NOMO-1 treated with DMSO at 0.1 percent for 48 hours (cell line): ENCODE measurements at regions not wholly inside any gene's neighbourhood (a gene's known extent, or its start where the extent isn't known, plus 50 kb on each side); places are given as distances from the start of the nearest gene placed in this dataset.
"Not testable (repeated sequence)": the region's sequence is repeated elsewhere in the genome, so short reads cannot be mapped to it uniquely, and the experiment has no call there.

Experiments used
- DNase-seq: peaks from one replicate; lab custom pipeline; 2025; ENCODE audit not compliant: unreplicated experiment; lab: John Stamatoyannopoulos, UW

DNA sequence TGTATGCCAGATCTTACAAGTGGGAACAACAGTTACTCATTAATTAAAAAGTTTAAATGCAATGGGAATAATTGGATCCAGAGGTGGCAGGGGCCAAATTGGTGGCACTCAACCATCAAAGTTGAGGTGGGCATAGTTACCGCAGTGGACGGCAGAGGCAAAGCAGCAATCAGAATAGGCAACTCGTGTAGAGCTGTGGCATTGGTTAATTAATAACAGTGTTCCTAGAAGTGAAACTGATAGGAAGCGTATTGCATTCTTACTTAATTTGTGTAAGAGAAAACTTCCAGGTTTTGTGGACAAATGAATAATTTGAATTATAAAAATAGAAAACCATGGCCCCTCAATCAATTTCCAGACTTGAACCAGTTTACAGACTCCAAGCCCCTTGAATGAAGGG lies 1068.2 kb upstream of the ACVR2A start:
- no peak for DNase-seq

DNA sequence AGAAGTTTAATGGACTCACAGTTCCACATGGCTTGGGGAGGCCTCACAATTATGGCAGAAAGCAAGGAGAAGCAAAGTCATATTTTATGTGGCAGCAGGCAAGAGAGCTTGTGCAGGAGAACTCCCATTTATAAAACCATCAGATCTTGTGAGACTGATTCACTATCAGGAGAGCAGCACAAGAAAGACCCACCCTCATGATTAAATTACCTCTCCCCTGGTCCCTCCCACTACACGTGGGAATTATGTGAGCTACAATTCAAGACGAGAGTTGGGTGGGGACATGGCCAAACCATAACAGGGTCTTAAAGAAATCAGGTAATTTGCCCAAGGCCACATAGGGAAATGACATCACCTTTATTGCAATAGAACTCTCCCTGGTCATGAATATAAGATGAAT lies 1073.3 kb upstream of the ACVR2A start:
- no peak for DNase-seq

DNA sequence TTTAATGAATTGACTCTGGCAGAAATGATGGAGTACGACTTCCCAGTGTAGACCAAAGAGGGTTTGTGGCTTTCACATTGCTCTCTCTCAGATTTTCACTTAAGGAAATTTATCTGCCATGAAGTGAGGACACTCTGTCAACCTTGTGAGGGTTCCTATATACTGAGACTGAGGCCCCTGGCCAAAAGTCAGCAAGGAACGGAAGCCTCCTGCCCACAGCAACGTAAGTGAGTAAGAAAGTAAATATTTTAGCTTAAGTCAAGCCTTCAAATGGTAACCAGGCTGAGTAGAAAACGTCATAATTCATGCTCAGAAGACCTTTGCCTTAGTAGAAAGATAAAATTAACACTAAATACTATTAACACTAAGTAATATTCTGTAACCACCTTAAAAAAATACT lies 1080.5 kb upstream of the ACVR2A start:
- DNase-seq: no peak

DNA sequence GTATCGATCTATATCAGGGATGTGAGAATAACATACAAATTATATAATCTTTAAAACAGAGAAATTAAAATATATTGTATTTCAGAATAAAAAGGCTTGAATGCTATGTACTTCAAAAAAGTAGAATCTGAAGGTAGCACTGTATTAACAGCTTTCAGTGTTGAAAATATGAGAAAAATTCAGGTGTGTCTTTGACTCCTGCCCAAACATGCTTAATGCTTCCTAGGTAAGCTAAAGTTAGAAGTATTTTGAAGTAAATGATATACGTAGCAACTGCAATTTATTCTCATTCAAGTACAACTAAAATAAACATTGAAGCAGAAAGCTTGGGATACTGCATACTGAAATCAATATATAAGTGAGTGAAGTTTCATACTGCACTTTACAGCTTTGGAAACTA lies 1082.0 kb upstream of the ACVR2A start:
- no peak for DNase-seq

DNA sequence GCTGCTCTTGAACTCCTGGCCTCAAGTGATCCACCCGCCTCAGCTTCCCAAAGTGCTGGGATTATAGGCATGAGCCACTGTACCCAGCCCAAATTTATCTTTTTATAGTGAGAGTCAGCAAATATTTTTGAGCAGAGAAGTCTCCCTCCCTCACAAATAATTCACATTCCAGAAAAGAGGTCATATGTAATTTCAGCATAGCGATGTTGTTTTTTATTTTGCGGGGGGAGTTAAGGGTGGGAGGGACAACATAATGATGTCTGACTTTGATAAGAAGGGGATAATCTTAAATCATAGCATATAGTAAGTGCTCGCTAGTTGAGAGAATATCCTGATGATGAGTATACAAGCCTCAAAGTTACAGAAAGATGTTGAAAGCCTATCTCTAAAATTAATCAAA lies 1090.2 kb upstream of the ACVR2A start:
- no peak for DNase-seq

DNA sequence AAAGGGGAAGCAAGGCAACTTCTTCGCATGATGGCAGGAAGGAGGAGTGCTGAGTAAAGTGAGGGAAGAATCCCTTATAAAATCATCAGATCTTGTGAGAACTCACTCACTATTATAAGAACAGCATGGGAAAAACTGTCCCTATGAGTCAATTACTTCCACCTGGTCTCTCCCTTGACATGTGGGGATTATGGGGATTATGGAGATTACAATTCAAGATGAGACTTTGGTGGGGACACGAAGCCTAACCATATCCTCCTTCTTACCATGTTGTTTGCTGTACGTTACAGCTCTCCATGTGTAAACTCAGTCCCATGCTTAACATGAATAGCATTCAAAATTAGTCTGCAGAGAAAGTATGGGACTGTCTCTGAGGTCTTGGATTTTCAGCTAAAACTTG lies 1096.8 kb upstream of the ACVR2A start:
- no peak for DNase-seq

DNA sequence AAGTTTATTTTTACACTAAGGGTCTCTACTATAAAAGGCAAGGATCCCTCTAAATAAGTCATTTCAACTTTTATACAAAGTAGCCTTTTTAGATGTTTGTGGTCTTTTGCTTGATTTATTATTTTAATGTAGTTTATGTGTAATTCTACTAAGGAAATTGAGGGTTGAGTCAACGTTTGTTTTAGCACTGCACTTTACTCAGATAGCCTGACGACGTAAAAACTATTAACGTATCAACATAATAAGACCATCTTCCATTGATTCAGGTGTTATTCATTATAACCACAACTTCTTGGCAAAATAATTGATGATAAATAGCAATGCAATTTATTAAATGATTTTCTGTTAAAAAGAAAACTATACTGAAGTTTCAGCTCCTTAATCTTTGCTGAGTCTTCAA lies 1103.6 kb upstream of the ACVR2A start:
- DNase-seq: no peak

DNA sequence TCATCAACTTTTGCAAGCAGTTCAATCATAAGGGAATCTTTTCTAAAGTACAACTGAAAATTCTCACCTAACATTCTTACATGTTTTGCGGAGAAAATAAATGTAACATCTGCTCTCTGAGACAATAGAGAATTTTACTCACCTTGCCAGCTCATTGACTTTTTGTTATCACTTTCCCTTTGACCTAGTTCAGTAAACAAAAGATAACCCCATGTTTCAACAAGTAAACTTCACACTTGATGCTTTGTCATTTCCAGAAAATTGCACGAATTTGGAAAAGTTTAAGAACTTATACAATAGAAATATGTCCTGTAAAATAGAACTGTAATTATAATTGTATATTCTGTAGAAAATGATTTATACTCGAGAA lies 1110.0 kb upstream of the ACVR2A start:
- no peak for DNase-seq

DNA sequence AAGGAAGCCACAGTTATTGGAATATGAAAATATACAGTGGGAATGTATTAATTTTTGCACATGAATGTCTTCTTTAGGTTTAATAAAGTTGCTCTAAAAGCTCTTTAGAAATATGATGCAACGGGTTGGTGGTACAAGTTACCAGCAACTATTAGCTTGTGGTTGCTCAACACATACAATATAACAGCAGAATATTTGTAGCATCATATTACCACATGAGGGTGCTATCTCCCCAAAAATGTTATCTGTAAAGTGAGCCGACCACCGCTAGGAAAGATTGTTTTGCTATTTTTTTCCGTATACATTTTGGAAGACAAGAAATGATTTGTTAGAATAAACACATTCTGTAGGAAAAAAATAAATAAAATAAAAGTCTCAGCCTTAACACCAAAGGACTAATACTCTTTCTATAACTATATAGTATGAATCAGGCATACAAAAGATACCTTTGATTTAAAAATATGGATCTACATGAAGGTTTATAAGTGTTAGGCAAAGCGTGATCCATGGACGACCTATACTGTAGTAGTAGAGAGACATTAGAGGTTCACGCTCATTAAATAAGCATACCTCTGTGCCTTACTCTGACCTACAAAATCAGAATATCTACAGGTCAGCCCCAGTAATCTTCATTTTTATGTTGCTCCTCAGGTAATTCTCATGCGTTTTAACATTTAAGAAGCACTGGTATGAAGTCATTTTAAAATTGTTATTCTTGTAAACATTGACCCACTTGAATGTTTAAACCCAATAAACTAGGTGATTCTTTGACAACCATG lies 1110.6 kb upstream of the ACVR2A start:
- peak; percentile 67 for DNase-seq

DNA sequence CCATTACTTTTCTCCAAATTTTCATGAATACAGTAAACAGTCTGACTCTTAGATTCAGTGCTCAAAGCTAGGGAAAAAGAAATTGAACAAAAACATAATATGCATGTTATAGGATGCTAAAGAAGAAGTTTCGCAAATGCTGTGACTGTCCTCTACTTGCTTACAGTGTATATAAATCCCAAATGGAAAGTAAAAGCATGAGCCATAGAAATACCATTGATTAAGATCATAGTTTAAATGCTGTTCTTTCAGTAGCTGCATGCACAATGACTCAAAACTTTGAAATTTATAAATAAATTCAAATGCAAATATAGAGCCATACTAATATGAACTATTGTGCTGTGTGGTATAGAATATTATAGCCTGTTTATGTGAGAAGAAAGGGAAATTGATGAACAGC lies 1113.9 kb upstream of the ACVR2A start:
- DNase-seq: no peak

DNA sequence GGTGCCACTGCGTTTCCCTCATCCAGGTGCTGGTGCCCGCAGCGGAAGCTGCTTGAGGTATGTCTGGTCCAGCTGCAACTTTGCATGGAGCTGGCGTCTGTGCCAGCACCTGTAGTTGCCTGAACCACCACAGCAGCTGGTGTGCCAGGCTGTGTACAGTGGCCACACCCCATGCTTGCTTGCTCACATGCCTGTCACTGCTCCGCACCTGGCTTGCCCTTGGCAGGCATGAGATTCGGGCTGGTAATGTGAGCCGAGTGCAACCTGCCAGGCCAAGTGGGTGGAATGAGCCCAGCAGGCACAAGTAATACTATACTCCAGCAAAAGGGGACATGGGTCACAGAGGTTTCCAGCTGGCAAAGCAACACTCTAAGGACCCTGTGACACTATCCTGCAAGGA lies 1123.3 kb upstream of the ACVR2A start:
- DNase-seq: no peak

DNA sequence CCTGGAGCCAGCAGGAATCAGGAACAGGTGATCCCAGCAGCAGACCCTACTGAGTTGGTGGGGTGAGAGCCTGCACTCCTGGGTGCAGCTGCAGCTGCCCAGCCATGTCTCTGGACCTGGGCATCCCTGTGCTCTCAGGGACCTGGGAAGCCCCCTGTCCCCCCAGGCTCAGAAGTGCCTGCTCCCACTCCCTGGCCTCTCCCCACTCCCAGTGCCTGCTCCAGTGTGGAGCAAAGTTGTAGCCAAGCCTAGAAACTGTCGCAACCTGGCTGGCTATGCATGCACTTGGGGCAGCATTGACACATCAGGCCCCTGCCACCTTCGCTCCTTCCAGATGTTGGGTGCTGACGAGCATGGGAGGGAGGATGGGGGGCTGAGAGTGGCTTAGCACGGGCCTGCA lies 1124.7 kb upstream of the ACVR2A start:
- no peak for DNase-seq

DNA sequence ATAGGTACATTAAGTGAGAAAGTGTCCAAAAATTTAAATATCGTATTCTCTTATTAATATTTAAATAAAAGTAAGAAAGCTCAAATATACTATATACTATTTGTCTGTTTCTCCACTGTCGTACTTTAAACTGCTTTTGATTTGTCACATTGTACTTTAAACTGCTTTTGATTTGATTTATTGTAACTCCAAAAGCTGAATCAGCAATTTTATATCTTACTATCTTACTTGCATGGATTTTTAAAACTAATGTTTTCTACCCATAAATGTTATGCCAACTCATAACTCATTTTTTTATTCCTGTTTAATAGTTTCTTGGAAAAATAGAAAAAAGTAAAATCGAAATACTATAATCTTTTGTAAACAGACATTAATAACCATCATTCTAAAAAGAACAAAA lies 1128.2 kb upstream of the ACVR2A start:
- DNase-seq: no peak

DNA sequence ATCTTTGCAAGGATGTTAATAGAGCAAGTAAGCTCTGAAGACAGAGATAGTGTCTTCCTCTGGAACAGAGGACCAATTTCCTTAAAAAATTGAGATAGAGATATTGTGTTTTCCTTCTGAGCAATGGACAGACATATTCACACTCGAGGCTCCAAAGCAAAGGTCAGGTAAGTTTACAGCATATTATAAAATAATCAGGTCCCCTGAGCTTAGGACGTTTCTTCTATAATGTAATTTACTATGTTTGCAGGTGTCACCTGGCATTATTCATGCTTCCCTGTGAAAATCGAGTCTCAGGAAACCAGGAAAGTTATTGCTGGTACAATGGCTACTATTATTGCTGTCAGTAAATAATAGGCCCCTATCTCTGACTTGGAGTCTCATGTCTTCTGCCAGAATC lies 1135.8 kb upstream of the ACVR2A start:
- DNase-seq: no peak

DNA sequence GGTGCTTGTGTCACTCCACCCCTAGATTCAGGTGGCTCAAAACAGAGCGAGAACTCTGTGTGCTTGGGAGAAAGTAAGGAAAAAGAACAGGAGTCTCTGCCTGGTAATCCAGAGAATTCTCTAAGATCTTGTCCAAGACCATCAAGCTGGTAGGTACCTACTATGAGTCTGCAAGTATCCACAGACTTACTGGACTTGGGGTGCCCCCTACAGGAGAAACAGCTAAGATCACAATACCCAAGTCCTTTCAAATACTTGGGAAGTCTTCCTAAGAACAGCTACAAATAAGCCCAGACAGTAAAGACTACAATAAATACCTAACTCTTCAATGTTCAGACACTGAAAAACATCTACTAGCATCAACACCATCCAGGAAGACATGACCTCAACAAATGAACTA lies 1143.6 kb upstream of the ACVR2A start:
- DNase-seq: no peak

DNA sequence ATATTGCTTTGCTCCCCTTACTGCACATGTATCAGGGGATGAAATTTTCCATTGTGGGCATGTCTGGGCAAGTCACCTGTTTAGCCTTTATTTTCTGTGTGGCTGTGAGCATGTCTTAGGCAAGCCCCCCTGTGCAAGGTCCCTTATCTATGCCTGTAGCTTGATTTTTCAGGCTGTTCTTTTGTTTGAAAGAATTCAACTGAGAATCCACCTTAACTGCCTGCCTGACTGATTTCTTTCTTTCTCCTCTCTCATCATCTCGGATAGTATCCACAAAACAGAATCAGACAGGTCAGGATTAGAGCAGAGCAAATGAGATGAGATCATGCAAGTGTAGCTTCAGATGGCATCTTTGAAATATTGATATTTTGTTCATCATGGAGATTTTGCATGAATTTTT lies 1147.5 kb upstream of the ACVR2A start:
- no peak for DNase-seq

DNA sequence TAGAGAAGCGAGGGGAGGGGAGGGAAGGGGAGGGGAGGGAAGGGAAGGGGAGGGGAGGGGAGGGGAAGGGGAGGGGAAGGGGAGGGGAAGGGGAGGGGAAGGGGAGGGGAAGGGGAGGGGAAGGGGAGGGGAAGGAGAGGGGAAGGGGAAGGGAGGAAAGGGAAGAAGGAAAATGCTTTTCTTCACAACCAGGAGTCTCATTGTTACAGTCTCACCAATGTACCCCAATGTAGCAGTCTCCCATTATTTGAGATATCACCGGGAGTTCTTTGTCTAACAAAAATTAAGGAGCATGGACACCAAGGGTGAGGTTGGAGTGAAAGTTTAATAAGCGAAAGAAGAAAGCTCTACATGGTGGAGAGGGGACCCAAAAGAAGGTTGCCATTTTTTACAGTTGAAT lies 1148.0 kb upstream of the ACVR2A start:
- DNase-seq: not testable (repeated sequence)

DNA sequence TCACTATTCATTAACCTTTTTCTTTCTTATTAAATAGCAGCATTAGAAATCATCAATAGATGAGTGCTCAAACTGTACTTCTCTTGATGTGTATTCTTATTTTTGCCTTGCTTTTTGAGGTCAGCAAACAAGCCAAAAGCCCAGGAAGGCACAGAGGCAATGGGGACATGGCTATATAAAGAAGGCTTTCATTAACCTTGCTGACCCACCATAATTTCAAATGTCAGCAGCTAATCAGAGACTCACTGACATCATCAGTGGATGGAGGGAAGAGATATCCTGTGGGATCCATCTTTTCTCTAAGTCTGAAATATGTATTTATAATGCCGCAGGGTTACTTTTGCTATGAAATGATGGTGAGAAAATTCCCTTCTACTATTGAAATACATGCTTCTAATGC lies 1162.8 kb upstream of the ACVR2A start:
- DNase-seq: no peak

DNA sequence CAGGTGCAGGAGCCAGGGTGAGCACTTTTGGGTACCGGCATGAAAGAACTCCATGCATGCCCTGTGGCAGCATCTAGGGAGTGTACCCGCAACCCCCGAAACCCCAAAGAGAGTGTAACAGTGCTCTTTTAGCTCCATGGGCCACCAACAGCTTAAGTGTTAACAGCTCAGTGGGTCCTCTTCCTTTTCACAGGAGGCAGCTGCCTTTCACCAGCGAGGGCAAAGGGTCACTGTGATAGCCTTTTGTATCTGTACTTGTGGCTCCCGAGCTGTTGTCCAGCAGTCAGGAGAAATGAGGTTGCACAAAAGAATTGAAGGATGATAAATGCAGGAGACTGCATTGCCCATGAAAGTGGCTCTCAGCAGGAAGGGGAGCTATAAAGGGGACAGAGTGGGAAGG lies 1166.3 kb upstream of the ACVR2A start:
- no peak for DNase-seq

DNA sequence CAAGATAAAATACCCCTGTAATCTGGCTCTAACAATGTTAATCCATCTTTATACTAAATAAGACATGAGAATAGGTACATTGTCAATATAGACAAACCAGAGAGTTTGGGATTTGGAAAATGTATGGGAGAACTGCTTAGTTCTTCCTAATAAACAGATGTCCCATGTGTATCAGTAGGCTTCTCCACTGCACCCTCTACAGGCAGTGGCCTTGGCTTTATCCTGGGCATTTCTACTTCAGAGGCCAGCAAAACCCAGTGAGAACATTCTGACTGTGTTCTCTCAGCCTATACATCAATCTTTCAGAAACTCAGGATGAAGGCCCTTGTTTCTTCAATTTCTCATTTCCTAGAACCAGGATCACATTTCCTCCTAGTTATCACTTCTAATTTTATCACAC lies 1167.5 kb upstream of the ACVR2A start:
- no peak for DNase-seq

DNA sequence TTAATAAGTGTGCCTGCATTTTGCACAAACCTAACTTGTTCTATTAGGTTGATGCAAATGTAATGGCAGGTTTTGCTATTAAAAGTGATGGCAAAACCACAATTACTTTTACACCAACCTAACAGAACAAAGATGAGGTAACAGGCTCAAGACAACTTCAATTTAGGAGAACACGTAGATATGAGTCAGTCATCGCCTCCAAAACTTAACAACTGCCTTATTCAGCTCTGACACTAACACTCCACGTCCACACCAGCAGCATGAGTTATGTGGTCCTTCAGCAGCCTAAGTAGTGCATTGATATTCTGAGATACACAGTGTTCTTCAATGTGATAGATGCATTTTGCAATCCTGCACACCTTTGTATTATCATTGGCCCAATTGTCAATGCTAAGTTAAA lies 1175.1 kb upstream of the ACVR2A start:
- no peak for DNase-seq

DNA sequence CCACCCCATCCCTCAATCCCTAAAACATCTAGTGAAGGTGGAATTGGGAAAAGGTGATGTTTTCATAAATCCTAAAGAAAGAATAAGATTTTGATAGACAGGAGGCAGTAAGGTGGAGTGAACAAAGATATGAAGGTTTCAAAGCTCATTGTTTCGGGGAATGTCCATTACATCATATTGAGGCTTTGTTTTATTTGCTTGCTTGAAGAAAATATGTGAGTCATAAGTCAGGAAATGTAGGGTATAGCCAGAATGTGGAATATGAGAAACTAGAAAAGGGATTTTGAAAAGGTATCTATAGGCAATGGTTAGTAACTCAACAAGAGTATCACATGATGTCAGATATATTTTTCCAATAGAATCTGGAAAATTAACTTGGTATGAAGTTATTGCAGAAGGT lies 1178.5 kb upstream of the ACVR2A start:
- DNase-seq: no peak

DNA sequence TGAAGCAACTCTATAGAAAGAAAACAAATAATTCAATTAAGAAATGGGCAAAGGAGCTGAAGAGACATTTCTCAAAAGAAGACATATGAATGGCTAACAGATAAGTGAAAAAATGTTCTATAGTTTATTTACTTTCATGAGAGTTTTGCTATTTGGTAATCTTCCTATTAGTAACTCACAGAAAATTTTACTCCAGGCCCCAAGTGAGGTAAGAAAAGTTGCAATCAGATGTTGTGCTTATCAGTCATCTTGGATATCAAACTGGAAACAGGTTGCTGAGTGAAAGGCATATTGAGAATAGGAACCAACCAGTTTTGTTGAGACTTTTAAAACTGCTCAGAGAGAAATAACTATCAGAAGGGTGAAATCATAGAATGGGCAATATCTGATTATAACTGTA lies 1179.0 kb upstream of the ACVR2A start:
- DNase-seq: no peak
